ENCODE measurements at regions not wholly inside any gene's neighbourhood (a gene's known extent, or its start where the extent isn't known, plus 50 kb on each side); places are given as distances from the start of the nearest gene placed in this dataset.

- Mint-ChIP-seq H3K9me3 (peaks cover 0 to 12% (median 3%) of the 10 kb centered on the region in 8 donors), H3K27me3 (no peaks in the 10 kb centered on the region)
Measured at GRCh38 chr18:37967261-37967660, 401.7 kb upstream of the CELF4 start.

GRCh38 chr18:37965572-37965970, 400.0 kb upstream of the CELF4 start:
- no peaks in the 10 kb centered on the region for H3K4me1 ChIP-seq (ENCODE audit: insufficient read depth, low read length)
- no peaks in the 10 kb centered on the region for H3K9me3 ChIP-seq (ENCODE audit: control insufficient read depth in 1 of 2, low read length in 2 of 2)
- CTCF ChIA-PET (ENCODE audit: partially characterized antibody): no interaction called here
- H3K27me3 ChIP-seq (ENCODE audit: insufficient read depth, low read length): no peaks in the 10 kb centered on the region
- POLR2A ChIA-PET (ENCODE audit: partially characterized antibody): no interaction called here
- H3K27me3 Mint-ChIP-seq: no peaks in the 10 kb centered on the region
- no peak overlapping the region for H3K4me3 ChIP-seq (ENCODE audit: low read length in 2 of 2)
- H3K27ac Mint-ChIP-seq: no peak overlapping the region
- H3K4me3 Mint-ChIP-seq: no peak overlapping the region
- intact Hi-C loops (cut with micrococcal nuclease): no loop called here
- H3K36me3 Mint-ChIP-seq: no peaks in the 10 kb centered on the region
- no peak overlapping the region for H3K27ac ChIP-seq (ENCODE audit: low read depth, low read length)
- H3K36me3 ChIP-seq (ENCODE audit: insufficient read depth, low read length): no peaks in the 10 kb centered on the region
- no peaks in the 10 kb centered on the region for H3K4me1 Mint-ChIP-seq
- no peak for DNase-seq
- H3K9me3 Mint-ChIP-seq: peaks cover 0 to 10% (median 2%) of the 10 kb centered on the region in 8 donors

More at GRCh38 chr18:37967261-37967660, 401.7 kb upstream of the CELF4 start:
- intact Hi-C loops (cut with micrococcal nuclease): no loop called here
- ChIA-PET CTCF (ENCODE audit: partially characterized antibody) (no interaction called here), POLR2A (ENCODE audit: partially characterized antibody) (no interaction called here)
- no peaks in the 10 kb centered on the region for H3K4me1 ChIP-seq (ENCODE audit: insufficient read depth, low read length)
- Mint-ChIP-seq H3K36me3 (no peaks in the 10 kb centered on the region), H3K4me1 (no peaks in the 10 kb centered on the region), H3K27ac (no peak overlapping the region), H3K4me3 (no peak overlapping the region)
- no peaks in the 10 kb centered on the region for H3K27me3 ChIP-seq (ENCODE audit: insufficient read depth, low read length)
- no peak overlapping the region for H3K27ac ChIP-seq (ENCODE audit: low read depth, low read length)
- no peaks in the 10 kb centered on the region for H3K9me3 ChIP-seq (ENCODE audit: control insufficient read depth in 1 of 2, low read length in 2 of 2)
- H3K4me3 ChIP-seq (ENCODE audit: low read length in 2 of 2): no peak overlapping the region
- H3K36me3 ChIP-seq (ENCODE audit: insufficient read depth, low read length): no peaks in the 10 kb centered on the region
- DNase-seq: no peak

GRCh38 chr18:37964885-37965571, 399.4 kb upstream of the CELF4 start:
- Mint-ChIP-seq H3K27ac (no peak overlapping the region), H3K27me3 (no peaks in the 10 kb centered on the region), H3K4me3 (peak overlapping the region in 1 of 8 donors; percentile 66), H3K4me1 (no peaks in the 10 kb centered on the region), H3K9me3 (peaks cover 0 to 8% (median 1%) of the 10 kb centered on the region in 8 donors), H3K36me3 (no peaks in the 10 kb centered on the region)
- Histone ChIP-seq H3K27me3 (ENCODE audit: insufficient read depth, low read length) (no peaks in the 10 kb centered on the region), H3K36me3 (ENCODE audit: insufficient read depth, low read length) (no peaks in the 10 kb centered on the region), H3K4me3 (ENCODE audit: low read length in 2 of 2) (no peak overlapping the region), H3K4me1 (ENCODE audit: insufficient read depth, low read length) (no peaks in the 10 kb centered on the region), H3K27ac (ENCODE audit: low read depth, low read length) (no peak overlapping the region), H3K9me3 (ENCODE audit: control insufficient read depth in 1 of 2, low read length in 2 of 2) (no peaks in the 10 kb centered on the region)
- CTCF ChIA-PET (ENCODE audit: partially characterized antibody): no interaction called here
- no peak for DNase-seq
- POLR2A ChIA-PET (ENCODE audit: partially characterized antibody): no interaction called here
- intact Hi-C loops (cut with micrococcal nuclease): no loop called here

- H3K36me3 ChIP-seq (ENCODE audit: insufficient read depth, low read length): no peaks in the 10 kb centered on the region
- no peaks in the 10 kb centered on the region for H3K9me3 ChIP-seq (ENCODE audit: control insufficient read depth in 1 of 2, low read length in 2 of 2)
- POLR2A ChIA-PET (ENCODE audit: partially characterized antibody): no interaction called here
- Mint-ChIP-seq H3K4me3 (no peak overlapping the region), H3K36me3 (no peaks in the 10 kb centered on the region), H3K27me3 (no peaks in the 10 kb centered on the region), H3K4me1 (no peaks in the 10 kb centered on the region), H3K9me3 (peaks cover 0 to 8% (median 1%) of the 10 kb centered on the region in 8 donors), H3K27ac (no peak overlapping the region)
- intact Hi-C loops (cut with micrococcal nuclease): no loop called here
- CTCF ChIA-PET (ENCODE audit: partially characterized antibody): no interaction called here
- no peak overlapping the region for H3K27ac ChIP-seq (ENCODE audit: low read depth, low read length)
- no peak overlapping the region for H3K4me3 ChIP-seq (ENCODE audit: low read length in 2 of 2)
- no peak for DNase-seq
- no peaks in the 10 kb centered on the region for H3K4me1 ChIP-seq (ENCODE audit: insufficient read depth, low read length)
- H3K27me3 ChIP-seq (ENCODE audit: insufficient read depth, low read length): no peaks in the 10 kb centered on the region
Measured at GRCh38 chr18:37963837-37964236, 398.2 kb upstream of the CELF4 start.

GRCh38 chr18:37962316-37962966, 396.8 kb upstream of the CELF4 start:
- H3K9me3 Mint-ChIP-seq: peaks cover 0 to 4% (median 1%) of the 10 kb centered on the region in 8 donors
- Histone ChIP-seq H3K4me1 (ENCODE audit: insufficient read depth, low read length) (no peaks in the 10 kb centered on the region), H3K27me3 (ENCODE audit: insufficient read depth, low read length) (no peaks in the 10 kb centered on the region), H3K9me3 (ENCODE audit: control insufficient read depth in 1 of 2, low read length in 2 of 2) (no peaks in the 10 kb centered on the region), H3K4me3 (ENCODE audit: low read length in 2 of 2) (no peak overlapping the region), H3K36me3 (ENCODE audit: insufficient read depth, low read length) (no peaks in the 10 kb centered on the region), H3K27ac (ENCODE audit: low read depth, low read length) (no peak overlapping the region)
- no peaks in the 10 kb centered on the region for H3K27me3 Mint-ChIP-seq
- no peaks in the 10 kb centered on the region for H3K4me1 Mint-ChIP-seq
- POLR2A ChIA-PET (ENCODE audit: partially characterized antibody): no interaction called here
- H3K27ac Mint-ChIP-seq: no peak overlapping the region
- DNase-seq: no peak
- CTCF ChIA-PET (ENCODE audit: partially characterized antibody): no interaction called here
- H3K36me3 Mint-ChIP-seq: no peaks in the 10 kb centered on the region
- H3K4me3 Mint-ChIP-seq: no peak overlapping the region
- intact Hi-C loops (cut with micrococcal nuclease): no loop called here

- no peaks in the 10 kb centered on the region for H3K36me3 ChIP-seq (ENCODE audit: insufficient read depth, low read length)
- no peaks in the 10 kb centered on the region for H3K27me3 ChIP-seq (ENCODE audit: insufficient read depth, low read length)
- Mint-ChIP-seq H3K36me3 (no peaks in the 10 kb centered on the region), H3K4me1 (no peaks in the 10 kb centered on the region), H3K27me3 (no peaks in the 10 kb centered on the region), H3K27ac (no peak overlapping the region), H3K9me3 (peaks cover 0 to 8% (median 3%) of the 10 kb centered on the region in 8 donors), H3K4me3 (no peak overlapping the region)
- no peaks in the 10 kb centered on the region for H3K9me3 ChIP-seq (ENCODE audit: control insufficient read depth in 1 of 2, low read length in 2 of 2)
- H3K4me1 ChIP-seq (ENCODE audit: insufficient read depth, low read length): no peaks in the 10 kb centered on the region
- ChIA-PET CTCF (ENCODE audit: partially characterized antibody) (no interaction called here), POLR2A (ENCODE audit: partially characterized antibody) (no interaction called here)
- H3K4me3 ChIP-seq (ENCODE audit: low read length in 2 of 2): no peak overlapping the region
- H3K27ac ChIP-seq (ENCODE audit: low read depth, low read length): no peak overlapping the region
- intact Hi-C loops (cut with micrococcal nuclease): no loop called here
- no peak for DNase-seq
Measured at GRCh38 chr18:37958499-37958898, 392.9 kb upstream of the CELF4 start.

GRCh38 chr18:37956902-37957301, 391.3 kb upstream of the CELF4 start:
- Histone ChIP-seq H3K9me3 (ENCODE audit: control insufficient read depth in 1 of 2, low read length in 2 of 2) (no peaks in the 10 kb centered on the region), H3K27me3 (ENCODE audit: insufficient read depth, low read length) (no peaks in the 10 kb centered on the region), H3K36me3 (ENCODE audit: insufficient read depth, low read length) (no peaks in the 10 kb centered on the region), H3K4me1 (ENCODE audit: insufficient read depth, low read length) (no peaks in the 10 kb centered on the region), H3K4me3 (ENCODE audit: low read length in 2 of 2) (no peak overlapping the region), H3K27ac (ENCODE audit: low read depth, low read length) (no peak overlapping the region)
- no peaks in the 10 kb centered on the region for H3K27me3 Mint-ChIP-seq
- no peak overlapping the region for H3K27ac Mint-ChIP-seq
- CTCF ChIA-PET (ENCODE audit: partially characterized antibody): no interaction called here
- peaks cover 0 to 9% (median 1%) of the 10 kb centered on the region in 8 donors for H3K9me3 Mint-ChIP-seq
- POLR2A ChIA-PET (ENCODE audit: partially characterized antibody): no interaction called here
- DNase-seq: no peak
- intact Hi-C loops (cut with micrococcal nuclease): no loop called here
- H3K36me3 Mint-ChIP-seq: no peaks in the 10 kb centered on the region
- H3K4me3 Mint-ChIP-seq: no peak overlapping the region
- no peaks in the 10 kb centered on the region for H3K4me1 Mint-ChIP-seq

All from CD4-positive, alpha-beta memory T cell (primary cell).